ENCODE measurements at regions not wholly inside any gene's neighbourhood (a gene's known extent, or its start where the extent isn't known, plus 50 kb on each side); places are given as distances from the start of the nearest gene placed in this dataset.

- no peaks in the 10 kb centered on the region for H3K36me3 Mint-ChIP-seq (ENCODE audit: low read depth, unreplicated experiment)
- no peak overlapping the region for H3K4me3 Mint-ChIP-seq (ENCODE audit: unreplicated experiment)
- no peak for TF ChIP-seq CTCF (IDR thresholded peaks at IDR 0.05; ENCODE audit: unreplicated experiment)
- no peak overlapping the region for H3K27ac Mint-ChIP-seq (ENCODE audit: unreplicated experiment)
- H3K9me3 Mint-ChIP-seq (ENCODE audit: unreplicated experiment), result no peaks in the 10 kb centered on the region
- peaks cover 2% of the 10 kb centered on the region for H3K27me3 Mint-ChIP-seq (ENCODE audit: unreplicated experiment)
- no peak for DNase-seq (ENCODE audit: low spot score)
- H3K4me1 Mint-ChIP-seq (ENCODE audit: unreplicated experiment), result peaks cover 10% of the 10 kb centered on the region
These were observed 139.7 kb upstream of the COL8A1 start for GRCh38 chr3:99498550-99499234.

GRCh38 chr3:99487894-99488293, 150.5 kb upstream of the COL8A1 start:
- no peak overlapping the region for H3K4me3 Mint-ChIP-seq (ENCODE audit: unreplicated experiment)
- peaks cover 6% of the 10 kb centered on the region for H3K4me1 Mint-ChIP-seq (ENCODE audit: unreplicated experiment)
- H3K27me3 Mint-ChIP-seq (ENCODE audit: unreplicated experiment), result no peaks in the 10 kb centered on the region
- no peaks in the 10 kb centered on the region for H3K9me3 Mint-ChIP-seq (ENCODE audit: unreplicated experiment)
- DNase-seq (ENCODE audit: low spot score), result no peak
- no peak overlapping the region for H3K27ac Mint-ChIP-seq (ENCODE audit: unreplicated experiment)
- TF ChIP-seq CTCF (IDR thresholded peaks at IDR 0.05; ENCODE audit: unreplicated experiment), result no peak
- H3K36me3 Mint-ChIP-seq (ENCODE audit: low read depth, unreplicated experiment), result peaks cover 6% of the 10 kb centered on the region

- no peak overlapping the region for H3K27ac Mint-ChIP-seq (ENCODE audit: unreplicated experiment)
- no peaks in the 10 kb centered on the region for H3K9me3 Mint-ChIP-seq (ENCODE audit: unreplicated experiment)
- no peaks in the 10 kb centered on the region for H3K27me3 Mint-ChIP-seq (ENCODE audit: unreplicated experiment)
- TF ChIP-seq CTCF (IDR thresholded peaks at IDR 0.05; ENCODE audit: unreplicated experiment), result no peak
- peaks cover 6% of the 10 kb centered on the region for H3K4me1 Mint-ChIP-seq (ENCODE audit: unreplicated experiment)
- no peak for DNase-seq (ENCODE audit: low spot score)
- peaks cover 6% of the 10 kb centered on the region for H3K36me3 Mint-ChIP-seq (ENCODE audit: low read depth, unreplicated experiment)
- H3K4me3 Mint-ChIP-seq (ENCODE audit: unreplicated experiment), result no peak overlapping the region
These were observed 153.1 kb upstream of the COL8A1 start for GRCh38 chr3:99485286-99485685.

DNA sequence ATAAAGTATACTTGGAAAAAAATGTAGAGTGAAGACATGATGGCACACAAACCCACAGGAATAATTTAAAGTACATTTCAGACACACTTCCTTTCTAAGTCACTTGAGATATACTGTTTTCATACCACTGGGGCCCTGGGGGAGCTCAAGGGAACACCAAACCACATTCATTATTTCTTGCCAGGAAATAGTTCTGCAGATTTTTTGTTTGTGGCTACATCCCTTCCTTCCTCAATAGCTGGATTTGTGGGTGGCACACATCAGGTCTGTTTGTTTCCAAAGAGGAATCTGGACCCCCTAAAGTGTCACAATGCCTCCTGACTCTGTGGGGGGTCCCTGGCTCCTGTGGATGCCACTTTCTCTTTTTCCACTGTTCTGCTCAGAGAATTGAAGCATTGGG, 153.5 kb upstream of the COL8A1 start:
- H3K4me3 Mint-ChIP-seq (ENCODE audit: unreplicated experiment), result no peak overlapping the region
- H3K4me1 Mint-ChIP-seq (ENCODE audit: unreplicated experiment), result peaks cover 6% of the 10 kb centered on the region
- TF ChIP-seq CTCF (IDR thresholded peaks at IDR 0.05; ENCODE audit: unreplicated experiment), result no peak
- no peaks in the 10 kb centered on the region for H3K9me3 Mint-ChIP-seq (ENCODE audit: unreplicated experiment)
- no peak overlapping the region for H3K27ac Mint-ChIP-seq (ENCODE audit: unreplicated experiment)
- H3K36me3 Mint-ChIP-seq (ENCODE audit: low read depth, unreplicated experiment), result peaks cover 6% of the 10 kb centered on the region
- no peaks in the 10 kb centered on the region for H3K27me3 Mint-ChIP-seq (ENCODE audit: unreplicated experiment)
- DNase-seq (ENCODE audit: low spot score), result no peak

DNA sequence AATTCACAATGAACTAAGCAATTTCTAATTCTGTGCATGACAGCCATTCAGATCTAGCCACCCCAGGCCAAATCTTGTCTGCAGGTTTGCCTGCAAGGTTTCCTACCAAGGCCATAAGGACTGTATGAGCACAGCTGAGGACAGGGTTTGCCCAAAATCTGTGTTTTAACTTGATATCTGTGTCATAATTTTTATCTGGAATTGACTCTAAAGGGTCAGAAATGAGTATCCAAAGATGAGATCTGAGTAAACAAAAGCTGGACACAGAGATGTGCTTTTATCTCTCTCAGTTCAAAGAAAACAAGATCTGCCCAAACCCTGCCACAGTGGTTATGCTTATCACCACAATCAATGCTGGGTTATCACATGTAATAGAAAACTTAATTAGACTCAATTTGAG, 154.6 kb upstream of the COL8A1 start:
- H3K4me3 Mint-ChIP-seq (ENCODE audit: unreplicated experiment), result no peak overlapping the region
- peaks cover 6% of the 10 kb centered on the region for H3K36me3 Mint-ChIP-seq (ENCODE audit: low read depth, unreplicated experiment)
- H3K27ac Mint-ChIP-seq (ENCODE audit: unreplicated experiment), result no peak overlapping the region
- TF ChIP-seq CTCF (IDR thresholded peaks at IDR 0.05; ENCODE audit: unreplicated experiment), result no peak
- H3K27me3 Mint-ChIP-seq (ENCODE audit: unreplicated experiment), result no peaks in the 10 kb centered on the region
- H3K9me3 Mint-ChIP-seq (ENCODE audit: unreplicated experiment), result no peaks in the 10 kb centered on the region
- no peak for DNase-seq (ENCODE audit: low spot score)
- H3K4me1 Mint-ChIP-seq (ENCODE audit: unreplicated experiment), result peaks cover 6% of the 10 kb centered on the region

Measured in endothelial cell (in vitro differentiated cells).